DND-41 (cell line): ENCODE measurements at regions not wholly inside any gene's neighbourhood (a gene's known extent, or its start where the extent isn't known, plus 50 kb on each side); places are given as distances from the start of the nearest gene placed in this dataset.

Experiments used
- ATAC-seq: fragments of 200-7000 bp; cut with Tn5 transposase; 3 replicates; pipeline ENCODE4 v1.9.1; 2021; ENCODE audit warnings: low read depth; ENCODE audit not compliant: insufficient read depth
- DNase-seq: peaks from one replicate; pipeline ENCODE4 v3.0.0-alpha.2; 2020
- H2AFZ ChIP-seq: 2 replicates; pipeline ENCODE4 v1.6.0; 2012; ENCODE audit warnings: low read depth, low read length
- H3K27ac ChIP-seq: 2 replicates; pipeline ENCODE4 v1.5.1; 2012; ENCODE audit warnings: low read length, inconsistent platforms
- H3K27me3 ChIP-seq: fragments of 200-600 bp; sonication (generic); 2 replicates; pipeline ENCODE4 v1.6.0; 2012; ENCODE audit warnings: low read length, mild to moderate bottlenecking, inconsistent platforms; ENCODE audit not compliant: insufficient read depth, poor library complexity
- H3K36me3 ChIP-seq: 2 replicates; pipeline ENCODE4 v1.5.1; 2012; ENCODE audit warnings: low read length, inconsistent platforms; ENCODE audit not compliant: insufficient read depth
- H3K4me1 ChIP-seq: 2 replicates; pipeline ENCODE4 v1.5.1; 2012; ENCODE audit warnings: mild to moderate bottlenecking, low read length; ENCODE audit not compliant: insufficient read depth
- H3K4me2 ChIP-seq: 2 replicates; pipeline ENCODE4 v1.6.0; 2012; ENCODE audit warnings: mild to moderate bottlenecking, moderate library complexity, low read length, inconsistent platforms; ENCODE audit not compliant: insufficient read depth
- H3K4me3 ChIP-seq, 2 experiments: fragments of 200-600 bp in 1 of 2; shearing (Covaris generic) in 1 of 2; 2 replicates each; pipeline ENCODE4 v1.5.1; 2012 to 2016; ENCODE audit warnings: inconsistent platforms in 2 of 2, low read length in 2 of 2, mild to moderate bottlenecking in 2 of 2, low read depth in 1 of 2, moderate library complexity in 1 of 2
- H3K79me2 ChIP-seq: 2 replicates; pipeline ENCODE4 v1.6.0; 2012; ENCODE audit warnings: low read length, inconsistent platforms; ENCODE audit not compliant: insufficient read depth
- H3K9ac ChIP-seq: 2 replicates; pipeline ENCODE4 v1.6.0; 2012; ENCODE audit warnings: low read depth, mild to moderate bottlenecking, inconsistent platforms, low read length, moderate library complexity
- H3K9me3 ChIP-seq: 2 replicates; pipeline ENCODE4 v1.5.1; 2012; ENCODE audit warnings: low read length, moderate library complexity, mild to moderate bottlenecking, inconsistent platforms; ENCODE audit not compliant: insufficient read depth, severe bottlenecking
- H4K20me1 ChIP-seq: 2 replicates; pipeline ENCODE4 v1.6.0; 2012; ENCODE audit warnings: low read length; ENCODE audit not compliant: insufficient read depth
- CTCF ChIP-seq: IDR thresholded peaks from 2 replicates; pipeline ENCODE4 v1.5.1; 2012; ENCODE audit warnings: borderline replicate concordance, low read length, moderate library complexity, mild to moderate bottlenecking; ENCODE audit not compliant: poor library complexity, severe bottlenecking; ENCODE audit errors: extremely low read depth
- EZH2 ChIP-seq: IDR thresholded peaks from 3 replicates; pipeline ENCODE4 v1.6.1; 2012; ENCODE audit warnings: borderline replicate concordance, low read depth, mild to moderate bottlenecking, moderate library complexity, low read length, inconsistent platforms; ENCODE audit not compliant: severe bottlenecking

GRCh38 chr6:80434691-80435350, 328.4 kb downstream of the BCKDHB start:
- DNase-seq (no peak), ATAC-seq (no peak)
- Histone ChIP-seq H2AFZ (no peak overlapping the region), H4K20me1 (no peaks in the 10 kb centered on the region), H3K4me2 (no peak overlapping the region), H3K27ac (no peak overlapping the region), H3K27me3 (no peaks in the 10 kb centered on the region), H3K79me2 (no peaks in the 10 kb centered on the region), H3K4me1 (no peaks in the 10 kb centered on the region), H3K9ac (no peak overlapping the region), H3K4me3 (no peak overlapping the region), H3K36me3 (no peaks in the 10 kb centered on the region), H3K9me3 (no peaks in the 10 kb centered on the region)
- TF ChIP-seq EZH2 (no peak), CTCF (no peak)

GRCh38 chr6:80433673-80434025, 327.2 kb downstream of the BCKDHB start:
- Histone ChIP-seq H3K9me3 (no peaks in the 10 kb centered on the region), H3K27ac (no peak overlapping the region), H2AFZ (no peak overlapping the region), H3K4me3 (no peak overlapping the region), H3K36me3 (no peaks in the 10 kb centered on the region), H3K9ac (no peak overlapping the region), H3K4me2 (no peak overlapping the region), H4K20me1 (no peaks in the 10 kb centered on the region), H3K27me3 (no peaks in the 10 kb centered on the region), H3K4me1 (no peaks in the 10 kb centered on the region), H3K79me2 (no peaks in the 10 kb centered on the region)
- no peak for DNase-seq
- no peak for ATAC-seq
- TF ChIP-seq EZH2 (no peak), CTCF (no peak)

GRCh38 chr6:80433010-80433672, 326.7 kb downstream of the BCKDHB start:
- no peak overlapping the region for H2AFZ ChIP-seq
- no peak for ATAC-seq
- no peaks in the 10 kb centered on the region for H4K20me1 ChIP-seq
- no peaks in the 10 kb centered on the region for H3K4me1 ChIP-seq
- H3K4me3 ChIP-seq: no peak overlapping the region
- H3K9ac ChIP-seq: no peak overlapping the region
- H3K9me3 ChIP-seq: no peaks in the 10 kb centered on the region
- H3K27me3 ChIP-seq: no peaks in the 10 kb centered on the region
- no peaks in the 10 kb centered on the region for H3K79me2 ChIP-seq
- no peak for DNase-seq
- H3K27ac ChIP-seq: no peak overlapping the region
- H3K36me3 ChIP-seq: no peaks in the 10 kb centered on the region
- H3K4me2 ChIP-seq: no peak overlapping the region
- TF ChIP-seq CTCF (no peak), EZH2 (no peak)
